GM21390 (cell line): ENCODE measurements at regions not wholly inside any gene's neighbourhood (a gene's known extent, or its start where the extent isn't known, plus 50 kb on each side); places are given as distances from the start of the nearest gene placed in this dataset.

Experiments
- ATAC-seq: cut with Tn5 transposase; IDR thresholded peaks from one replicate; pipeline ENCODE4 v1.9.1; 2021; ENCODE audit not compliant: unreplicated experiment

- ATAC-seq: no peak
These were observed 51.7 kb upstream of the RASSF8 start for GRCh38 chr12:25906651-25907340.
